Activated effector memory CD4-positive, alpha-beta T cell treated with Interleukin-2 at 50 U/mL for 16 hours (primary cell): ENCODE measurements at regions not wholly inside any gene's neighbourhood (a gene's known extent, or its start where the extent isn't known, plus 50 kb on each side); places are given as distances from the start of the nearest gene placed in this dataset.
"Not testable (repeated sequence)": the region's sequence is repeated elsewhere in the genome, so short reads cannot be mapped to it uniquely, and the experiment has no call there.

Experiments used
- DNase-seq: peaks from one replicate; pipeline ENCODE4 v3.0.0-alpha.2; 2020

GRCh38 chr11:12585861-12586260, 88.4 kb upstream of the TEAD1 start:
- no peak for DNase-seq

- DNase-seq = no peak
Measured at GRCh38 chr11:12587333-12587991, 86.8 kb upstream of the TEAD1 start.

GRCh38 chr11:12591706-12592105, 82.5 kb upstream of the TEAD1 start:
- no peak for DNase-seq

- no peak for DNase-seq
Measured at GRCh38 chr11:12592283-12592682, 81.9 kb upstream of the TEAD1 start.

GRCh38 chr11:12595089-12595847, 79.0 kb upstream of the TEAD1 start:
- DNase-seq = not testable (repeated sequence)

GRCh38 chr11:12598330-12599256, 75.6 kb upstream of the TEAD1 start:
- no peak for DNase-seq

GRCh38 chr11:12599408-12600143, 74.6 kb upstream of the TEAD1 start:
- DNase-seq = peak; percentile 2

- no peak for DNase-seq
Measured at GRCh38 chr11:12600829-12601228, 73.4 kb upstream of the TEAD1 start.

GRCh38 chr11:12602421-12602820, 71.8 kb upstream of the TEAD1 start:
- no peak for DNase-seq

- no peak for DNase-seq
Measured at GRCh38 chr11:12603143-12604088, 70.8 kb upstream of the TEAD1 start.

GRCh38 chr11:12604557-12605153, 69.6 kb upstream of the TEAD1 start:
- DNase-seq = no peak

GRCh38 chr11:12606597-12606996, 67.6 kb upstream of the TEAD1 start:
- no peak for DNase-seq

GRCh38 chr11:12608678-12609077, 65.5 kb upstream of the TEAD1 start:
- DNase-seq = not testable (repeated sequence)

- DNase-seq = no peak
Measured at GRCh38 chr11:12611352-12611751, 62.9 kb upstream of the TEAD1 start.

GRCh38 chr11:12617632-12618031, 56.6 kb upstream of the TEAD1 start:
- DNase-seq = no peak

- no peak for DNase-seq
Measured at GRCh38 chr11:12618743-12619540, 55.3 kb upstream of the TEAD1 start.

GRCh38 chr11:12623869-12624268, 50.4 kb upstream of the TEAD1 start:
- no peak for DNase-seq
